ENCODE measurements at regions not wholly inside any gene's neighbourhood (a gene's known extent, or its start where the extent isn't known, plus 50 kb on each side); places are given as distances from the start of the nearest gene placed in this dataset.

DNA sequence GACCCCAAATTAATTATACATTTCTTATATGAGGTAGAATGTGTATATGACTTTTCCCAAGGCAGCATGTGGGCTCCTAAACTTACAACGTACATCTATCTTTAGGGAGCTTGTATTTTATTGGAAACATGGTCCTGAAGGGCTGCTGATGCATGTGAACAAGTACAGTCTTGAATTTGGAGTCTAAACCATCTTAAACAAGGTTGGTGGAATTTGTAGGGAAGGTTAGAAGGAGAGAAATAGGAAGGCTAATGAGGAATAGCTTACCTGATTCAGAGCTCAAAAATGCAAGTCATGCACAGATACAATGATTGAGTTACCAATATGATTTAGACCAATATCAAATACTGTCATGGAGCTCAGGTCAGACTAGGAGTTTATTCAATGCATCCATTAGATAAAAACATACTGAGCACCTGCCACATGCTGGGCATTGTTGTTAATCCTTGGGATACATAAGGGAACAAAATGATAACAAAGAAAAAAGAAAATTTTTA, 458.6 kb upstream of the ETAA1 start:
- Histone ChIP-seq H3K27ac (ENCODE audit: low read length in 2 of 2) (no peak overlapping the region), H3K4me3 (ENCODE audit: control extremely low read depth in 1 of 5, extremely low read depth in 1 of 5, insufficient read depth in 1 of 5, low read depth in 2 of 5, low read length in 4 of 5) (no peak overlapping the region), H3K9me3 (ENCODE audit: control extremely low read depth in 1 of 3, control insufficient read depth in 2 of 3, insufficient read depth in 1 of 3, low read length in 2 of 3) (peaks cover 0 to 3% (median 0%) of the 10 kb centered on the region in 3 donors), H3K27me3 (replicated peaks in 1 of 4; ENCODE audit: control extremely low read depth in 1 of 4, control insufficient read depth in 3 of 4, insufficient read depth in 4 of 4, low read length in 3 of 4) (no peaks in the 10 kb centered on the region), H3K4me2 (replicated peaks; ENCODE audit: low read depth, low read length, poor library complexity, severe bottlenecking) (no peak overlapping the region), H3K9ac (ENCODE audit: low read length) (no peak overlapping the region), H3K79me2 (ENCODE audit: control insufficient read depth, insufficient read depth, low read length) (no peaks in the 10 kb centered on the region), H2AFZ (ENCODE audit: insufficient read depth, low read depth, low read length, poor library complexity, severe bottlenecking) (no peak overlapping the region), H3K4me1 (ENCODE audit: control insufficient read depth in 2 of 2, insufficient read depth in 2 of 2, low read length in 2 of 2) (no peaks in the 10 kb centered on the region), H3K36me3 (replicated peaks in 1 of 2; ENCODE audit: control extremely low read depth in 1 of 2, control insufficient read depth in 1 of 2, extremely low read depth in 1 of 2, insufficient read depth in 2 of 2, low read length in 1 of 2) (no peaks in the 10 kb centered on the region), H4K20me1 (ENCODE audit: control insufficient read depth, insufficient read depth, low read length, poor library complexity, severe bottlenecking) (no peaks in the 10 kb centered on the region)
- intact Hi-C loops (cut with micrococcal nuclease): no loop called here
- no peak overlapping the region for H3K4me3 Mint-ChIP-seq
- H3K4me1 Mint-ChIP-seq: no peaks in the 10 kb centered on the region
- ChIA-PET CTCF (no interaction called here), POLR2A (no interaction called here)
- no peak overlapping the region for H3K27ac Mint-ChIP-seq
- DNase-seq: no peak
- TF ChIP-seq, protein P1, sequence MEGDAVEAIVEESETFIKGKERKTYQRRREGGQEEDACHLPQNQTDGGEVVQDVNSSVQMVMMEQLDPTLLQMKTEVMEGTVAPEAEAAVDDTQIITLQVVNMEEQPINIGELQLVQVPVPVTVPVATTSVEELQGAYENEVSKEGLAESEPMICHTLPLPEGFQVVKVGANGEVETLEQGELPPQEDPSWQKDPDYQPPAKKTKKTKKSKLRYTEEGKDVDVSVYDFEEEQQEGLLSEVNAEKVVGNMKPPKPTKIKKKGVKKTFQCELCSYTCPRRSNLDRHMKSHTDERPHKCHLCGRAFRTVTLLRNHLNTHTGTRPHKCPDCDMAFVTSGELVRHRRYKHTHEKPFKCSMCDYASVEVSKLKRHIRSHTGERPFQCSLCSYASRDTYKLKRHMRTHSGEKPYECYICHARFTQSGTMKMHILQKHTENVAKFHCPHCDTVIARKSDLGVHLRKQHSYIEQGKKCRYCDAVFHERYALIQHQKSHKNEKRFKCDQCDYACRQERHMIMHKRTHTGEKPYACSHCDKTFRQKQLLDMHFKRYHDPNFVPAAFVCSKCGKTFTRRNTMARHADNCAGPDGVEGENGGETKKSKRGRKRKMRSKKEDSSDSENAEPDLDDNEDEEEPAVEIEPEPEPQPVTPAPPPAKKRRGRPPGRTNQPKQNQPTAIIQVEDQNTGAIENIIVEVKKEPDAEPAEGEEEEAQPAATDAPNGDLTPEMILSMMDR (IDR thresholded peaks at IDR 0.05): no peak
- no peak for TF ChIP-seq EZH2 (IDR thresholded peaks at IDR 0.05; ENCODE audit: borderline replicate concordance, insufficient read depth, low read depth, low read length, poor library complexity, severe bottlenecking)
- no peaks in the 10 kb centered on the region for H3K27me3 Mint-ChIP-seq
- WGBS (ENCODE audit: insufficient coverage): 80% methylated on average over 1 of the region's 1 CpG
- ATAC-seq (ENCODE audit: low read depth): no peak
- H3K9me3 Mint-ChIP-seq (ENCODE audit: insufficient read depth): no peaks in the 10 kb centered on the region

DNA sequence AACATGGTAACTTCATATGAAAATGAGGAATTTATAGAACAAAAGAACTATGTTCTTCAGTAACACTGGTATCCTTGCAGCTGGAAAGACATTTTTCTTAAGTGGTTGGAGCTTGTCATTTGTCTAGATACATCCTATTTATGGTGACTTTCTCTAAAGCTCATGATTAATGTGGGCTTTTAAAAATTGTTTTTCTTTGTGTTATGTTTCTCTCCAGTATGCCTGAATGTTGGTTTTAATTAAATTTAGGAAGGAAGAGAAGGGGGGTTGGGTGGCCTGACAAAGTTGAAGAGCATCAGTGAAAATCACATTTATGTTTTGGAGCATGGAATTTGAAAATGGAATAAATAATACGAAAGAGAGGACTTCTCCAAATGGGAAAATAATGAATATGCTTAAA, 457.1 kb upstream of the ETAA1 start:
- H3K9ac ChIP-seq (ENCODE audit: low read length): no peak overlapping the region
- POLR2A ChIA-PET: no interaction called here
- intact Hi-C loops (cut with micrococcal nuclease): no loop called here

More for the DNA sequence above, 457.1 kb upstream of the ETAA1 start:
- Histone ChIP-seq H3K4me3 (ENCODE audit: control extremely low read depth in 1 of 5, extremely low read depth in 1 of 5, insufficient read depth in 1 of 5, low read depth in 2 of 5, low read length in 4 of 5) (no peak overlapping the region), H3K9me3 (ENCODE audit: control extremely low read depth in 1 of 3, control insufficient read depth in 2 of 3, insufficient read depth in 1 of 3, low read length in 2 of 3) (peaks cover 0 to under 1% (median 0%) of the 10 kb centered on the region in 3 donors), H3K79me2 (ENCODE audit: control insufficient read depth, insufficient read depth, low read length) (no peaks in the 10 kb centered on the region), H3K27me3 (replicated peaks in 1 of 4; ENCODE audit: control extremely low read depth in 1 of 4, control insufficient read depth in 3 of 4, insufficient read depth in 4 of 4, low read length in 3 of 4) (no peaks in the 10 kb centered on the region), H3K4me1 (ENCODE audit: control insufficient read depth in 2 of 2, insufficient read depth in 2 of 2, low read length in 2 of 2) (no peaks in the 10 kb centered on the region), H3K36me3 (replicated peaks in 1 of 2; ENCODE audit: control extremely low read depth in 1 of 2, control insufficient read depth in 1 of 2, extremely low read depth in 1 of 2, insufficient read depth in 2 of 2, low read length in 1 of 2) (no peaks in the 10 kb centered on the region), H2AFZ (ENCODE audit: insufficient read depth, low read depth, low read length, poor library complexity, severe bottlenecking) (no peak overlapping the region), H3K4me2 (replicated peaks; ENCODE audit: low read depth, low read length, poor library complexity, severe bottlenecking) (no peak overlapping the region), H4K20me1 (ENCODE audit: control insufficient read depth, insufficient read depth, low read length, poor library complexity, severe bottlenecking) (no peaks in the 10 kb centered on the region), H3K27ac (ENCODE audit: low read length in 2 of 2) (no peak overlapping the region)
- no peaks in the 10 kb centered on the region for H3K27me3 Mint-ChIP-seq
- ATAC-seq (ENCODE audit: low read depth): no peak
- H3K27ac Mint-ChIP-seq: no peak overlapping the region
- DNase-seq: no peak
- no peaks in the 10 kb centered on the region for H3K9me3 Mint-ChIP-seq (ENCODE audit: insufficient read depth)
- H3K4me3 Mint-ChIP-seq: no peak overlapping the region
- no CpG with 5 or more reads among the region's 1 CpG for WGBS (ENCODE audit: insufficient coverage)
- TF ChIP-seq, protein P1 (IDR thresholded peaks at IDR 0.05): no peak
- no peak for TF ChIP-seq EZH2 (IDR thresholded peaks at IDR 0.05; ENCODE audit: borderline replicate concordance, insufficient read depth, low read depth, low read length, poor library complexity, severe bottlenecking)
- H3K4me1 Mint-ChIP-seq: no peaks in the 10 kb centered on the region
- CTCF ChIA-PET: no interaction called here
